CD4-positive, CD25-positive, alpha-beta regulatory T cell (primary cell): ENCODE measurements at regions not wholly inside any gene's neighbourhood (a gene's known extent, or its start where the extent isn't known, plus 50 kb on each side); places are given as distances from the start of the nearest gene placed in this dataset.
A peak's percentile ranks its signal among the peaks of the same experiment; 100 is the strongest.
"Not testable (repeated sequence)": the region's sequence is repeated elsewhere in the genome, so short reads cannot be mapped to it uniquely, and the experiment has no call there.

Experiments
- ATAC-seq, 2 donors: fragments of 150-1000 bp; cut with Tn5 transposase; one replicate each; pipeline ENCODE4 v1.10.0; 2021; ENCODE audit warnings: low read depth in 2 of 2, moderate number of reproducible peaks in 2 of 2, moderate library complexity in 1 of 2
- DNase-seq, 3 donors: peaks; one replicate each; pipeline versions ENCODE4 v3.0.0 to v3.0.0-alpha.2; 2012 to 2022; ENCODE audit warnings: mixed read lengths in 1 of 3
- H3K27ac ChIP-seq: one replicate; pipeline ENCODE4 v1.7.0; 2013; ENCODE audit warnings: mild to moderate bottlenecking, low read length; ENCODE audit not compliant: insufficient read depth, poor library complexity, severe bottlenecking
- H3K27me3 ChIP-seq: one replicate; pipeline ENCODE4 v1.7.0; 2013; ENCODE audit warnings: low read length; ENCODE audit not compliant: control insufficient read depth, insufficient read depth
- H3K36me3 ChIP-seq: one replicate; pipeline ENCODE4 v1.7.0; 2013; ENCODE audit warnings: mild to moderate bottlenecking, low read length, moderate library complexity; ENCODE audit not compliant: control insufficient read depth, insufficient read depth
- H3K4me1 ChIP-seq: 2 replicates; pipeline ENCODE4 v1.7.0; 2013; ENCODE audit warnings: mild to moderate bottlenecking, low read length; ENCODE audit not compliant: insufficient read depth, control insufficient read depth, poor library complexity, severe bottlenecking
- H3K4me3 ChIP-seq: one replicate; pipeline ENCODE4 v1.7.0; 2013; ENCODE audit warnings: low read depth, mild to moderate bottlenecking, low read length, moderate library complexity
- H3K9me3 ChIP-seq, 2 experiments: 1 replicate in 1 of 2; 2 replicates in 1 of 2; pipeline ENCODE4 v1.7.0; 2013; ENCODE audit warnings: low read length in 2 of 2, mild to moderate bottlenecking in 1 of 2, moderate library complexity in 1 of 2; ENCODE audit not compliant: control insufficient read depth in 2 of 2
- H3K27ac Mint-ChIP-seq, 3 donors: one replicate each; pipeline ENCODE4 v1.8.0; 2020 to 2022; ENCODE audit warnings: mild to moderate bottlenecking in 3 of 3, mixed read lengths in 3 of 3, moderate library complexity in 2 of 3
- H3K27me3 Mint-ChIP-seq: one replicate; pipeline ENCODE4 v1.8.0; 2022; ENCODE audit warnings: mild to moderate bottlenecking, mixed read lengths
- H3K36me3 Mint-ChIP-seq: one replicate; pipeline ENCODE4 v1.8.0; 2020; ENCODE audit warnings: mixed read lengths
- H3K4me1 Mint-ChIP-seq, 4 donors: one replicate each; pipeline ENCODE4 v1.8.0; 2020 to 2022; ENCODE audit warnings: mixed read lengths in 4 of 4, mild to moderate bottlenecking in 1 of 4
- H3K4me3 Mint-ChIP-seq, 4 donors: one replicate each; pipeline ENCODE4 v1.8.0; 2020 to 2022; ENCODE audit warnings: mild to moderate bottlenecking in 4 of 4, mixed read lengths in 4 of 4, moderate library complexity in 3 of 4
- H3K9me3 Mint-ChIP-seq, 7 donors: one replicate each; pipeline ENCODE4 v1.8.0; 2020 to 2022; ENCODE audit warnings: mixed read lengths in 7 of 7, mild to moderate bottlenecking in 3 of 7, moderate library complexity in 2 of 7

- H3K4me1 ChIP-seq, H3K27ac Mint-ChIP-seq, H3K27ac ChIP-seq, ATAC-seq, H3K9me3 ChIP-seq, H3K4me3 ChIP-seq, DNase-seq, H3K36me3 Mint-ChIP-seq, H3K9me3 Mint-ChIP-seq, H3K36me3 ChIP-seq, H3K4me3 Mint-ChIP-seq, H3K4me1 Mint-ChIP-seq, H3K27me3 ChIP-seq: not testable (repeated sequence)
- peaks cover 37% of the 10 kb centered on the region for H3K27me3 Mint-ChIP-seq
These were observed 56.5 kb upstream of the ABHD2 start for GRCh38 chr15:89031637-89032285.

DNA sequence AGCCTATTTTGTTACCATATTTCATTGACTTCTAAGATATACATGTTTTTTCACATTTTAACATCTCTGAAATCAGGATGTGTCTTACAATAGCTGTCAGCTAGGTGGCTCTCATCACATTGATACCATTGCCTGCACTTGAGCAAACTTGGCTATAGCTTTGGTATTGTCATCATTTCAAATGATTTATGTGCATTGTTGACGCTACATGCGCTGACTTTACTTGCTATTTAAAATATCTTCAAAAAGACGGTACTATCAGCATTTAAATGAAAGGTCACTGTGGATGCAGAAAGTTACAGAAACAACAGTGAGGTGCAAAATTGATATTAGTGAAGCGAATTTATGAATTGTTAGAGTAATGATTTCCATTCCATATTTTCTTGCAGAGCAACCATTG lies 54.0 kb upstream of the ABHD2 start:
- H3K4me3 Mint-ChIP-seq, result no peak overlapping the region
- no peaks in the 10 kb centered on the region for H3K9me3 ChIP-seq

DNA sequence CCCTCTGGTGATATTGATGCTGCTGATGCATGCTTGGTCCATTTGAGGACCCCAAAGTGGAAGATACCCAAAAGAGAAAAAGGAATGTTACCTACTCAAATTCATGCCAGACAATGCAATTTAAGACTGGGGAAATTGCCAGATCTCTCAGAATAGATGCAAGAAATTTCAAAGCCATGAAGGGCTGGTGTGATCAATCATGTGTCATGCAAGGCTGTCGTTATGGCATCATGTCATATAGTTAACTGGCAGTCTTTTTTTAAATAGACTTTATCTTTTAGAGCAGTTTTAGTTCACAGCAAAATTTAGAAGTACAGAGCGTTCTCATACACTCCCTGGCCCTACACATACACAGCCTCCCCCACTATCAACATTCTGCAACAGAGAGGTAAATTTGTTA lies 53.1 kb upstream of the ABHD2 start:
- Mint-ChIP-seq H3K27ac (no peak overlapping the region), H3K4me1 (peaks cover 0 to 1% (median 0%) of the 10 kb centered on the region in 4 donors), H3K9me3 (peaks cover 0 to 1% (median 0%) of the 10 kb centered on the region in 7 donors), H3K27me3 (peaks cover 42% of the 10 kb centered on the region), H3K36me3 (no peaks in the 10 kb centered on the region), H3K4me3 (no peak overlapping the region)
- no peak for DNase-seq
- Histone ChIP-seq H3K36me3 (no peaks in the 10 kb centered on the region), H3K4me3 (no peak overlapping the region), H3K4me1 (no peaks in the 10 kb centered on the region), H3K9me3 (no peaks in the 10 kb centered on the region), H3K27ac (no peak overlapping the region), H3K27me3 (peaks cover 5% of the 10 kb centered on the region)
- ATAC-seq, result no peak

More for the DNA sequence above, 54.0 kb upstream of the ABHD2 start:
- no peaks in the 10 kb centered on the region for H3K4me1 ChIP-seq
- H3K36me3 ChIP-seq, result no peaks in the 10 kb centered on the region
- ATAC-seq (no peak), DNase-seq (peak in 2 of 3 donors; percentile 18 to 38)
- no peaks in the 10 kb centered on the region for H3K36me3 Mint-ChIP-seq
- H3K27me3 Mint-ChIP-seq, result peaks cover 42% of the 10 kb centered on the region
- peaks cover 0 to 5% (median 0%) of the 10 kb centered on the region in 4 donors for H3K4me1 Mint-ChIP-seq
- H3K27ac ChIP-seq, result no peak overlapping the region
- peaks cover 5% of the 10 kb centered on the region for H3K27me3 ChIP-seq
- H3K27ac Mint-ChIP-seq, result no peak overlapping the region
- no peaks in the 10 kb centered on the region for H3K9me3 Mint-ChIP-seq
- no peak overlapping the region for H3K4me3 ChIP-seq

DNA sequence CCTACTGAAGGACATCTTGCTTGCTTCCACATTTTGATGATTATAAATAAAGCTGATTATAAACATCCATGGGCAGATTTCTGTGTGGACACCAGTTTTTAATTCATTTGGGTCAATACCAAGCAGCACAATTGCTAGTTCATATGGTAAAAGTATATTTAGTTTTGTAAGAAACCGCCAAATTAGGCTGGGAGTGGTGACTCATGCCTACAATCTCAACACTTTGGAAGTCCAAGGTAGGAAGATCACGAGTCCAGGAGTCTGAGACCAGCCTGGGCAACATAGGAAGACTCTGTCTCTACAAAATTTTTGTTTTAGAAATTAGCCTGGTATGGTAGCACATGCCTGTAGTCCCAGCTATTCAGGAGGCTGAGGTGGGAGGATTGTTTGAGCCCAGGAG lies 52.6 kb upstream of the ABHD2 start:
- H3K4me3 ChIP-seq, result no peak overlapping the region
- H3K9me3 ChIP-seq, result no peaks in the 10 kb centered on the region
- Mint-ChIP-seq H3K4me1 (peaks cover 0 to 1% (median 0%) of the 10 kb centered on the region in 4 donors), H3K4me3 (no peak overlapping the region), H3K27me3 (peaks cover 42% of the 10 kb centered on the region), H3K36me3 (no peaks in the 10 kb centered on the region), H3K27ac (no peak overlapping the region), H3K9me3 (peaks cover 0 to 1% (median 0%) of the 10 kb centered on the region in 7 donors)
- DNase-seq (no peak), ATAC-seq (no peak)
- H3K27me3 ChIP-seq, result peaks cover 5% of the 10 kb centered on the region
- no peaks in the 10 kb centered on the region for H3K36me3 ChIP-seq
- H3K4me1 ChIP-seq, result no peaks in the 10 kb centered on the region
- no peak overlapping the region for H3K27ac ChIP-seq

- DNase-seq (no peak), ATAC-seq (no peak)
- no peak overlapping the region for H3K27ac Mint-ChIP-seq
- H3K4me1 Mint-ChIP-seq, result peaks cover 0 to 1% (median 0%) of the 10 kb centered on the region in 4 donors
- peaks cover 43% of the 10 kb centered on the region for H3K27me3 Mint-ChIP-seq
- H3K4me1 ChIP-seq, result no peaks in the 10 kb centered on the region
- H3K36me3 ChIP-seq, result no peaks in the 10 kb centered on the region
- H3K27me3 ChIP-seq, result peaks cover 5% of the 10 kb centered on the region
- no peaks in the 10 kb centered on the region for H3K9me3 ChIP-seq
- H3K4me3 Mint-ChIP-seq, result no peak overlapping the region
- H3K4me3 ChIP-seq, result no peak overlapping the region
- no peak overlapping the region for H3K27ac ChIP-seq
- H3K36me3 Mint-ChIP-seq, result no peaks in the 10 kb centered on the region
- peaks cover 0 to 4% (median 0%) of the 10 kb centered on the region in 7 donors for H3K9me3 Mint-ChIP-seq
These were observed 50.1 kb upstream of the ABHD2 start for GRCh38 chr15:89038146-89038545.
